H1 (cell line): ENCODE measurements at regions not wholly inside any gene's neighbourhood (a gene's known extent, or its start where the extent isn't known, plus 50 kb on each side); places are given as distances from the start of the nearest gene placed in this dataset.
A peak's percentile ranks its signal among the peaks of the same experiment; 100 is the strongest.

ENCODE experiments used
- CTCF ChIA-PET: fragments of 300-600 bp; sonication (Branson Sonifier 250); formaldehyde crosslinking; loops from one replicate; lab custom pipeline; 2021; ENCODE audit not compliant: partially characterized antibody; lab: Charles Lee
- POLR2A ChIA-PET: fragments of 300-600 bp; sonication (Branson Sonifier 250); formaldehyde crosslinking; loops from one replicate; lab custom pipeline; 2021; ENCODE audit warnings: inconsistent platforms; ENCODE audit not compliant: partially characterized antibody; lab: Charles Lee
- DNase-seq, 2 experiments: peaks; one replicate each; pipeline versions ENCODE4 v3.0.0 to v3.0.0-alpha.2; 2010 to 2022; ENCODE audit warnings: low spot score in 2 of 2, low read depth in 1 of 2, mixed read lengths in 1 of 2
- FAIRE-seq: peaks from 2 replicates; lab custom pipeline; 2011; peaks lifted over from hg19 to GRCh38; lab: Jason Lieb, UNC
- H2AFZ ChIP-seq: 2 replicates; pipeline ENCODE4 v1.8.1; 2012; ENCODE audit warnings: low read length, inconsistent platforms
- H2AK5ac ChIP-seq: 2 replicates; pipeline ENCODE4 v1.6.1; 2013; ENCODE audit warnings: low read depth, low read length
- H2BK120ac ChIP-seq: replicated peaks from 2 replicates; pipeline ENCODE3; 2013; ENCODE audit warnings: low read depth, low read length, inconsistent platforms
- H2BK12ac ChIP-seq: 2 replicates; pipeline ENCODE4 v1.6.1; 2013; ENCODE audit warnings: low read depth, low read length
- H2BK15ac ChIP-seq: 2 replicates; pipeline ENCODE4 v1.6.1; 2013; ENCODE audit warnings: low read length
- H2BK20ac ChIP-seq: 2 replicates; pipeline ENCODE4 v1.6.1; 2013; ENCODE audit warnings: low read length
- H2BK5ac ChIP-seq: 2 replicates; pipeline ENCODE4 v1.6.1; 2013; ENCODE audit warnings: low read depth, low read length
- H3K14ac ChIP-seq: 2 replicates; pipeline ENCODE4 v1.6.1; 2013; ENCODE audit warnings: inconsistent platforms; ENCODE audit not compliant: insufficient read length
- H3K18ac ChIP-seq: 2 replicates; pipeline ENCODE4 v1.6.1; 2013; ENCODE audit warnings: low read length; ENCODE audit errors: extremely low read depth
- H3K23ac ChIP-seq: 2 replicates; pipeline ENCODE4 v1.6.1; 2013; ENCODE audit warnings: inconsistent platforms; ENCODE audit not compliant: insufficient read length
- H3K23me2 ChIP-seq: 2 replicates; pipeline ENCODE4 v1.6.1; 2013; ENCODE audit warnings: low read depth, low read length
- H3K27ac ChIP-seq: 2 replicates; pipeline ENCODE4 v1.6.1; 2011; ENCODE audit warnings: low read depth, low read length, inconsistent platforms
- H3K27me3 ChIP-seq, 4 experiments: replicated peaks in 1 of 4; 1 replicate in 1 of 4; 2 replicates in 3 of 4; pipeline versions ENCODE4 v1.6.1 to v1.8.1; 2011 to 2013; ENCODE audit warnings: low read length in 3 of 4, mild to moderate bottlenecking in 3 of 4, inconsistent platforms in 2 of 4, mixed read lengths in 2 of 4, moderate library complexity in 1 of 4; ENCODE audit not compliant: control insufficient read depth in 3 of 4, insufficient read depth in 3 of 4; ENCODE audit errors: extremely low read depth in 1 of 4
- H3K36me3 ChIP-seq, 4 experiments: 2 replicates each; pipeline versions ENCODE4 v1.6.1 to v1.8.1; 2011 to 2013; ENCODE audit warnings: mild to moderate bottlenecking in 4 of 4, low read length in 3 of 4, moderate library complexity in 2 of 4, control low read depth in 1 of 4, inconsistent platforms in 1 of 4; ENCODE audit not compliant: insufficient read depth in 4 of 4, control insufficient read depth in 2 of 4
- H3K4ac ChIP-seq: replicated peaks from 2 replicates; pipeline ENCODE3; 2013; ENCODE audit warnings: low read length, low read depth, mixed read lengths, inconsistent platforms; ENCODE audit not compliant: insufficient read length
- H3K4me1 ChIP-seq, 4 experiments: replicated peaks in 1 of 4; 1 replicate in 1 of 4; 2 replicates in 3 of 4; pipeline versions ENCODE4 v1.6.1 to v1.8.1; 2011 to 2013; ENCODE audit warnings: low read length in 3 of 4, inconsistent platforms in 2 of 4, mixed read lengths in 1 of 4; ENCODE audit not compliant: insufficient read depth in 4 of 4, control insufficient read depth in 3 of 4
- H3K4me2 ChIP-seq, 2 experiments: 2 replicates each; pipeline versions ENCODE4 v1.6.1 to v1.8.1; 2011 to 2013; ENCODE audit warnings: low read depth in 2 of 2, low read length in 2 of 2, control low read depth in 1 of 2, inconsistent platforms in 1 of 2, mild to moderate bottlenecking in 1 of 2; ENCODE audit not compliant: insufficient read depth in 1 of 2
- H3K4me3 ChIP-seq, 4 experiments: fragments of 200-600, 300-600 bp in 1 of 4; sonication (generic), shearing (Covaris generic), sonication (Bioruptor Twin) in 1 of 4; 2 replicates each; pipeline versions ENCODE4 v1.5.1 to v1.8.1; 2011 to 2016; ENCODE audit warnings: low read length in 4 of 4, low read depth in 3 of 4, control low read depth in 2 of 4, inconsistent platforms in 2 of 4, mild to moderate bottlenecking in 2 of 4, mixed read lengths in 1 of 4, moderate library complexity in 1 of 4; ENCODE audit not compliant: insufficient read depth in 2 of 4; ENCODE audit errors: extremely low read depth in 1 of 4
- H3K56ac ChIP-seq: replicated peaks from 2 replicates; pipeline ENCODE3; 2013; ENCODE audit warnings: low read depth, mild to moderate bottlenecking, mixed read lengths, low read length, inconsistent platforms; ENCODE audit not compliant: insufficient read length
- H3K79me1 ChIP-seq: 2 replicates; pipeline ENCODE4 v1.6.1; 2013; ENCODE audit warnings: low read depth, low read length, control low read depth
- H3K79me2 ChIP-seq, 2 experiments: 2 replicates each; pipeline versions ENCODE4 v1.6.1 to v1.8.1; 2012 to 2013; ENCODE audit warnings: low read length in 2 of 2, mild to moderate bottlenecking in 2 of 2, inconsistent platforms in 1 of 2; ENCODE audit not compliant: insufficient read depth in 2 of 2, control insufficient read depth in 1 of 2
- H3K9ac ChIP-seq, 4 experiments: replicated peaks in 1 of 4; 1 replicate in 1 of 4; 2 replicates in 3 of 4; pipeline versions ENCODE4 v1.6.1 to v1.8.1; 2011 to 2013; ENCODE audit warnings: low read depth in 3 of 4, low read length in 3 of 4, control low read depth in 2 of 4, mild to moderate bottlenecking in 2 of 4, moderate library complexity in 2 of 4, inconsistent platforms in 1 of 4; ENCODE audit errors: extremely low read depth in 1 of 4
- H3K9me3 ChIP-seq, 2 experiments: 2 replicates each; pipeline versions ENCODE4 v1.6.1 to v1.8.1; 2012 to 2013; ENCODE audit warnings: mild to moderate bottlenecking in 2 of 2, moderate library complexity in 2 of 2, control low read depth in 1 of 2, inconsistent platforms in 1 of 2, low read depth in 1 of 2, low read length in 1 of 2, mixed read lengths in 1 of 2; ENCODE audit not compliant: insufficient read depth in 2 of 2
- H4K20me1 ChIP-seq, 2 experiments: replicated peaks in 1 of 2; 2 replicates each; pipeline versions ENCODE3 to v1.8.1; 2011 to 2013; ENCODE audit warnings: inconsistent platforms in 2 of 2, low read length in 2 of 2, mild to moderate bottlenecking in 1 of 2; ENCODE audit not compliant: insufficient read depth in 2 of 2, control insufficient read depth in 1 of 2
- H4K5ac ChIP-seq: 2 replicates; pipeline ENCODE4 v1.6.1; 2013; ENCODE audit warnings: low read length, low read depth, mixed read lengths, inconsistent platforms; ENCODE audit not compliant: insufficient read length
- H4K8ac ChIP-seq: 2 replicates; pipeline ENCODE4 v1.8.0; 2013; ENCODE audit warnings: mild to moderate bottlenecking, moderate library complexity, low read length, inconsistent platforms; ENCODE audit not compliant: insufficient read depth; ENCODE audit errors: extremely low read depth
- H4K91ac ChIP-seq: replicated peaks from 2 replicates; pipeline ENCODE3; 2013; ENCODE audit warnings: low read length, mixed read lengths, inconsistent platforms; ENCODE audit not compliant: insufficient read length
- ASH2L ChIP-seq: fragments of 200-600, 300-600 bp; sonication (generic); IDR thresholded peaks from one replicate; pipeline ENCODE4 v1.7.1; 2017; ENCODE audit warnings: low read length
- BACH1 ChIP-seq: IDR thresholded peaks from 2 replicates; pipeline ENCODE4 v1.6.1; 2012; ENCODE audit warnings: low read length, improper control_type of control experiment
- CEBPB ChIP-seq: IDR thresholded peaks from 2 replicates; pipeline ENCODE4 v1.6.1; 2012; ENCODE audit warnings: low read depth, low read length
- EGR1 ChIP-seq: IDR thresholded peaks from 2 replicates; pipeline ENCODE4 v1.6.1; 2011; ENCODE audit warnings: low read depth, low read length, borderline replicate concordance
- EP300 ChIP-seq, 2 experiments: IDR thresholded peaks; 1 replicate in 1 of 2; 2 replicates in 1 of 2; pipeline ENCODE4 v1.6.1; 2011 to 2012; ENCODE audit warnings: low read depth in 2 of 2, low read length in 2 of 2, mild to moderate bottlenecking in 2 of 2, borderline replicate concordance in 1 of 2, inconsistent platforms in 1 of 2, moderate library complexity in 1 of 2
- EZH2 ChIP-seq: fragments of 200-600 bp; sonication (generic); IDR thresholded peaks from 2 replicates; pipeline ENCODE4 v1.7.1; 2012; ENCODE audit warnings: low read depth, mild to moderate bottlenecking, moderate library complexity, low read length, inconsistent platforms; ENCODE audit not compliant: severe bottlenecking
- GABPA ChIP-seq: IDR thresholded peaks from 2 replicates; pipeline ENCODE4 v1.6.1; 2011; ENCODE audit warnings: mild to moderate bottlenecking, low read length, moderate library complexity, borderline replicate concordance; ENCODE audit not compliant: insufficient read depth
- JUND ChIP-seq: IDR thresholded peaks from 2 replicates; pipeline ENCODE4 v1.6.1; 2011; ENCODE audit warnings: mild to moderate bottlenecking, improper control_type of control experiment, low read length
- PHF8 ChIP-seq: fragments of 200-600 bp; sonication (generic); conservative IDR thresholded peaks from 2 replicates; pipeline ENCODE4 v1.7.1; 2012; ENCODE audit warnings: low read depth, mild to moderate bottlenecking, inconsistent platforms, low read length, moderate library complexity
- POLR2A ChIP-seq, 2 experiments: IDR thresholded peaks; 1 replicate in 1 of 2; 2 replicates in 1 of 2; pipeline ENCODE4 v1.6.1; 2011; ENCODE audit warnings: low read depth in 2 of 2, low read length in 2 of 2, mild to moderate bottlenecking in 2 of 2; ENCODE audit errors: control extremely low read depth in 1 of 2
- POLR2AphosphoS5 ChIP-seq: IDR thresholded peaks from 2 replicates; pipeline ENCODE4 v1.6.1; 2011; ENCODE audit warnings: low read depth, low read length
- RBBP5 ChIP-seq: IDR thresholded peaks from 2 replicates; pipeline ENCODE4 v1.7.1; 2012; ENCODE audit warnings: low read depth, mild to moderate bottlenecking, inconsistent platforms, low read length, moderate library complexity, borderline replicate concordance
- SIN3A ChIP-seq, 2 experiments: IDR thresholded peaks in 1 of 2; conservative IDR thresholded peaks in 1 of 2; 2 replicates each; pipeline ENCODE4 v1.6.1; 2011 to 2012; ENCODE audit warnings: low read length in 2 of 2, improper control_type of control experiment in 1 of 2, low read depth in 1 of 2, mild to moderate bottlenecking in 1 of 2
- SIRT6 ChIP-seq: IDR thresholded peaks from one replicate; pipeline ENCODE4 v1.7.1; 2012; ENCODE audit warnings: low read length, inconsistent platforms
- TAF7 ChIP-seq: optimal IDR thresholded peaks from 2 replicates; pipeline ENCODE3; 2011; ENCODE audit warnings: low read depth, mild to moderate bottlenecking, inconsistent platforms, low read length, moderate library complexity, borderline replicate concordance
- ZNF274 ChIP-seq: IDR thresholded peaks from 2 replicates; pipeline ENCODE4 v1.7.0; 2012; ENCODE audit warnings: low read length, borderline replicate concordance; ENCODE audit errors: extremely low read depth
- WGBS, 2 experiments: shearing (Covaris generic) in 1 of 2; methylation state at CpG; one replicate each; pipeline versions ENCODE4 v1.1.6 to v1.1.7; 2013 to 2015; ENCODE audit warnings: low lambda C conversion rate in 2 of 2, mixed read lengths in 2 of 2, inconsistent platforms in 1 of 2, low coverage in 1 of 2, missing lambda C conversion rate in 1 of 2; ENCODE audit not compliant: insufficient replicate concordance in 2 of 2, insufficient coverage in 1 of 2, insufficient read length in 1 of 2; ENCODE audit errors: extremely low coverage in 1 of 2, missing lambda C conversion rate in 1 of 2; 5-methylcytosine and 5-hydroxymethylcytosine counted together

GRCh38 chrX:16451334-16451733 lies 198.6 kb upstream of the S100G start:
- WGBS, 2 experiments, result 100% methylated on average over 4 of the region's 4 CpGs; no CpG with 5 or more reads in 1 of the 2 experiments
- H3K9me3 ChIP-seq, result no peaks in the 10 kb centered on the region
- no peaks in the 10 kb centered on the region for H4K20me1 ChIP-seq
- no peaks in the 10 kb centered on the region for H3K23me2 ChIP-seq
- no peak overlapping the region for H3K4ac ChIP-seq
- H2BK20ac ChIP-seq, result peak overlapping the region; percentile 61; the same call in 1 of the 2 replicates
- no peak overlapping the region for H3K4me3 ChIP-seq
- no peaks in the 10 kb centered on the region for H3K27me3 ChIP-seq
- no peak overlapping the region for H3K56ac ChIP-seq
- ChIA-PET POLR2A (no interaction called here), CTCF (no interaction called here)
- H3K79me1 ChIP-seq, result no peaks in the 10 kb centered on the region
- H3K18ac ChIP-seq, result no peak overlapping the region
- no peak overlapping the region for H2BK12ac ChIP-seq
- no peak overlapping the region for H3K14ac ChIP-seq
- no peaks in the 10 kb centered on the region for H3K36me3 ChIP-seq
- no peak for DNase-seq
- H2AK5ac ChIP-seq, result no peak overlapping the region
- no peak overlapping the region for H3K9ac ChIP-seq
- no peak overlapping the region for H2BK120ac ChIP-seq
- no peak overlapping the region for H3K27ac ChIP-seq
- no peak overlapping the region for H4K8ac ChIP-seq
- no peak overlapping the region for H3K23ac ChIP-seq
- H4K91ac ChIP-seq, result no peak overlapping the region
- H2BK5ac ChIP-seq, result no peak overlapping the region
- H2BK15ac ChIP-seq, result no peak overlapping the region
- no peak for FAIRE-seq
- no peaks in the 10 kb centered on the region for H3K4me1 ChIP-seq
- H2AFZ ChIP-seq, result no peak overlapping the region
- H3K79me2 ChIP-seq, result no peaks in the 10 kb centered on the region
- no peak overlapping the region for H3K4me2 ChIP-seq
- H4K5ac ChIP-seq, result no peak overlapping the region
- TF ChIP-seq EGR1, result no peak
- TF ChIP-seq ZNF274, result no peak
- TF ChIP-seq PHF8, result no peak
- no peak for TF ChIP-seq POLR2A (IDR thresholded peaks at IDR 0.05; ENCODE audit: control extremely low read depth in 1 of 2, low read depth in 2 of 2, low read length in 2 of 2)
- TF ChIP-seq CEBPB, result no peak
- TF ChIP-seq RBBP5, result no peak
- no peak for TF ChIP-seq EP300 (IDR thresholded peaks at IDR 0.05; ENCODE audit: borderline replicate concordance in 1 of 2, low read depth in 2 of 2, low read length in 2 of 2)
- TF ChIP-seq JUND, result no peak
- no peak for TF ChIP-seq GABPA
- no peak for TF ChIP-seq TAF7
- no peak for TF ChIP-seq POLR2AphosphoS5
- no peak for TF ChIP-seq ASH2L
- no peak for TF ChIP-seq EZH2
- no peak for TF ChIP-seq BACH1
- no peak for TF ChIP-seq SIN3A (conservative IDR thresholded peaks at IDR 0.05 in 1 of 2, IDR thresholded peaks at IDR 0.05 in 1 of 2; ENCODE audit: low read depth in 1 of 2, low read length in 2 of 2)
- TF ChIP-seq SIRT6, result no peak
